GM23248 (cell line): ENCODE measurements at regions not wholly inside any gene's neighbourhood (a gene's known extent, or its start where the extent isn't known, plus 50 kb on each side); places are given as distances from the start of the nearest gene placed in this dataset.
"Not testable (repeated sequence)": the region's sequence is repeated elsewhere in the genome, so short reads cannot be mapped to it uniquely, and the experiment has no call there.

Experiments used
- DNase-seq: peaks from one replicate; pipeline ENCODE4 v3.0.0-alpha.2; 2015
- H2AFZ ChIP-seq: fragments of 200-600 bp; sonication (generic); 2 replicates; pipeline ENCODE4 v1.6.1; 2016; ENCODE audit warnings: antibody characterized with exemption
- H3F3A ChIP-seq: fragments of 200-600 bp; sonication (generic); 2 replicates; pipeline ENCODE4 v1.6.1; 2016; ENCODE audit warnings: mild to moderate bottlenecking, antibody characterized with exemption, mixed run types; ENCODE audit not compliant: insufficient read depth
- H3K27ac ChIP-seq: fragments of 200-600 bp; sonication (generic); 2 replicates; pipeline ENCODE4 v1.5.1; 2016; ENCODE audit warnings: mild to moderate bottlenecking
- H3K27me3 ChIP-seq: fragments of 200-600 bp; sonication (generic); replicated peaks from 2 replicates; pipeline ENCODE4 v1.6.1; 2016; ENCODE audit warnings: mild to moderate bottlenecking; ENCODE audit not compliant: insufficient read depth
- H3K36me3 ChIP-seq: fragments of 200-600 bp; sonication (generic); 2 replicates; pipeline ENCODE4 v1.6.1; 2016; ENCODE audit warnings: low read depth, mild to moderate bottlenecking
- H3K4me1 ChIP-seq: fragments of 200-600 bp; sonication (generic); 2 replicates; pipeline ENCODE4 v1.6.1; 2016; ENCODE audit warnings: mild to moderate bottlenecking; ENCODE audit not compliant: insufficient read depth
- H3K4me2 ChIP-seq: fragments of 200-600 bp; sonication (generic); one replicate; pipeline ENCODE4 v1.6.1; 2016; ENCODE audit warnings: mild to moderate bottlenecking; ENCODE audit not compliant: unreplicated experiment
- H3K4me3 ChIP-seq: fragments of 200-600 bp; sonication (generic); 2 replicates; pipeline ENCODE4 v1.5.1; 2016; ENCODE audit warnings: mild to moderate bottlenecking
- H3K79me2 ChIP-seq: fragments of 200-600 bp; sonication (generic); 2 replicates; pipeline ENCODE4 v1.6.1; 2016; ENCODE audit warnings: mild to moderate bottlenecking; ENCODE audit not compliant: insufficient read depth
- H3K9ac ChIP-seq: fragments of 200-600 bp; sonication (generic); 2 replicates; pipeline ENCODE4 v1.6.1; 2016; ENCODE audit warnings: mild to moderate bottlenecking
- H3K9me2 ChIP-seq: fragments of 200-600 bp; sonication (generic); 2 replicates; pipeline ENCODE4 v1.6.1; 2016; ENCODE audit warnings: mixed run types, mild to moderate bottlenecking, moderate library complexity; ENCODE audit not compliant: insufficient read depth
- H3K9me3 ChIP-seq: fragments of 200-600 bp; sonication (generic); one replicate; pipeline ENCODE4 v1.6.1; 2017; ENCODE audit warnings: low read depth
- H4K20me1 ChIP-seq: fragments of 200-600 bp; sonication (generic); 2 replicates; pipeline ENCODE4 v1.6.0; 2016; ENCODE audit not compliant: insufficient read depth
- EZH2 ChIP-seq: fragments of 200-600 bp; sonication (generic); IDR thresholded peaks from 2 replicates; pipeline ENCODE4 v1.6.1; 2018; ENCODE audit warnings: antibody characterized with exemption, mild to moderate bottlenecking; ENCODE audit not compliant: insufficient read depth, poor library complexity, severe bottlenecking
- EZH2phosphoT487 ChIP-seq: fragments of 200-600 bp; sonication (generic); IDR thresholded peaks from 2 replicates; pipeline ENCODE4 v1.6.1; 2018; ENCODE audit warnings: antibody characterized with exemption, moderate library complexity, mild to moderate bottlenecking, low read depth; ENCODE audit not compliant: insufficient read depth
- WGBS, 2 experiments: methylation state at CpG; one replicate each; pipeline ENCODE4 v1.1.6; 2015 to 2017; ENCODE audit warnings: low lambda C conversion rate in 2 of 2, low coverage in 1 of 2; ENCODE audit errors: missing lambda C conversion rate in 2 of 2; 5-methylcytosine and 5-hydroxymethylcytosine counted together
- in situ Hi-C: fragments of 300-500 bp; cut with MboI; formaldehyde crosslinking; loops from 2 replicates; pipeline ENCODE4 v1.15.0; 2020

DNA sequence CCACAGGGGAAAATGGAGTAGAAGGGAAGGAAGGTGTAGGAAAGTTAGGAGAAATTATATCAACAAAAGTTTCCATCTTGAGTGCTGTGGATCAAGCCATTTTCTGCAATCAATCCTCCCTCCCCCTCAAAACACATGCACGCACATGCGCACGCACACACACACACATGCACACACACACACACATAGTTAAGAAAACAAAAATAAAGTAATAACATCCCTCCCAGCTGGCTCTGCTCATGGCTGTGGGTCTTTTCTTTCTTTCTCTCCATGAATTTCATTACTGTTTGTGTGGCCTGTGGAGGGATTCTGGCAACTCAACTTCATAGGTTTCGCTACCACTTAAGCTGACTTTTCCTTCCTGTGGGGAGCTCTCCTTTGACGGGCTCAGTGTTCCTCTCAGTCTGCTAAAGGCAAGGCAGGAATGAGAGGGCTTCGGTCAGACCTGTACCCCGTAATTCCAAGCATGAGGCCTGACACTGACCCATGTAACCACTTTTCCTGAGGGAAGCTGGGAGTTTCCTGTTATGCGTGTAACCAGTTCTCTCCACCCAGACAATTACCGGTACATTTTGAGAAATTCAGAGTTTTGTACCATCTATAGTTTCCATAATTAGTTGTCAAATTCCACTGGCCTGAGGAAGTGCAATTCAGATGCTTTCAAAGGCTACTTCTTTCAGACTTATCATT lies 79.8 kb downstream of the ZNF92 start:
- Histone ChIP-seq H3K4me1 (peaks cover 7% of the 10 kb centered on the region), H3F3A (peaks cover 3% of the 10 kb centered on the region; the same call in 1 of the 2 replicates), H3K79me2 (no peaks in the 10 kb centered on the region), H4K20me1 (no peaks in the 10 kb centered on the region), H3K9me2 (no peaks in the 10 kb centered on the region), H3K27ac (no peak overlapping the region), H3K36me3 (no peaks in the 10 kb centered on the region), H3K9me3 (no peaks in the 10 kb centered on the region), H3K27me3 (peaks cover 24% of the 10 kb centered on the region), H3K9ac (no peak overlapping the region), H3K4me2 (no peak overlapping the region), H2AFZ (no peak overlapping the region), H3K4me3 (no peak overlapping the region)
- in situ Hi-C loops = no loop called here
- TF ChIP-seq EZH2phosphoT487 (no peak), EZH2 (no peak)
- 77 to 82% methylated on average over 9 of the region's 9 CpGs for WGBS, 2 experiments
- DNase-seq = no peak

DNA sequence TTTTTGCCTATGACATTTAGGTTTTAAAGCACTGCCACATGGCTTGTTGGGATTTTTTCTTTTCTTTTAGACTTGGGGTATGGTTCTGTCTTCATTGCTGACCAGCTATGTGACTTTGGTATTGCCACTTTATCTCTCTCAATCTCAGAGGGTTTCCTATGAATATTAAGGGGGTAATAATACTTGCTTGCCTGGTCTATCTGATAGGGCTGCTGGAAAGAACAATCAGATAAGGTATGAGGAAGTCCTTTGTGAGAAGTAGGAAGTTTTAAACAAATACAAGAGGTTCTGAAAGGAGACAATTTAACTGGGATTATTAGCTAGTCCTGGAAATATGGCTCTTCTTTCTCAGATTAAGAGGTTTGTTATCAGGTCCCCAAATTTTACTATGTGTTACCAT lies 80.8 kb downstream of the ZNF92 start:
- H3K4me1 ChIP-seq = peaks cover under 1% of the 10 kb centered on the region; the same call in 1 of the 2 replicates
- H4K20me1 ChIP-seq = no peaks in the 10 kb centered on the region
- no peaks in the 10 kb centered on the region for H3K79me2 ChIP-seq
- no peaks in the 10 kb centered on the region for H3K9me2 ChIP-seq
- TF ChIP-seq EZH2 (no peak), EZH2phosphoT487 (no peak)
- H3K27ac ChIP-seq = no peak overlapping the region
- no peak overlapping the region for H3K9ac ChIP-seq
- no peak overlapping the region for H3K4me3 ChIP-seq
- no peak overlapping the region for H2AFZ ChIP-seq
- H3K36me3 ChIP-seq = no peaks in the 10 kb centered on the region
- peaks cover 24% of the 10 kb centered on the region for H3K27me3 ChIP-seq
- in situ Hi-C loops = no loop called here
- no peak overlapping the region for H3K4me2 ChIP-seq
- no peak for DNase-seq
- H3F3A ChIP-seq = no peaks in the 10 kb centered on the region
- no peaks in the 10 kb centered on the region for H3K9me3 ChIP-seq

DNA sequence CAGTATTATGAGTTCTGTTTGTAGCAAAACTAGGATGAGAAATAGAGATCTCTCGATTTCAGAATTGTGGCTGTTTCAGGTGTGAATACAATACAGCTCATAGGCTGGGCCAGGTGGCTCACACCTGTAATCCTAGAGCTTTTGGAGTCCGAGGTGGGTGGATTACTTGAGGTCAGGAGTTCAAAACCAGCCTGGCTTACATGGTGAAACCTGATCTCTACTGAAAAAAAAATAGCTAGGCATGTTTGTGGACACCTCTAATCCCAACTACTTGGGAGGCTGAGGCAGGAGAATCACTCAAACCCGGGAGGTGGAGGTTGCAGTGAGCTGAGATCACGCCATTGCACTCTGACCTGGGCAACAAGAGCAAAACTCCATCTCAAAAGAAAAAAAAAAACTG lies 81.4 kb downstream of the ZNF92 start:
- H3K4me2 ChIP-seq, DNase-seq, H3K9me2 ChIP-seq, H3K4me1 ChIP-seq, H3K9ac ChIP-seq, H2AFZ ChIP-seq, H3K36me3 ChIP-seq, H3K4me3 ChIP-seq, H3K27ac ChIP-seq, H3K9me3 ChIP-seq, H3K79me2 ChIP-seq, in situ Hi-C loops, H3F3A ChIP-seq, H4K20me1 ChIP-seq: not testable (repeated sequence)
- 16% methylated on average over 4 of the region's 4 CpGs for WGBS, 2 experiments
- H3K27me3 ChIP-seq = peaks cover 24% of the 10 kb centered on the region

DNA sequence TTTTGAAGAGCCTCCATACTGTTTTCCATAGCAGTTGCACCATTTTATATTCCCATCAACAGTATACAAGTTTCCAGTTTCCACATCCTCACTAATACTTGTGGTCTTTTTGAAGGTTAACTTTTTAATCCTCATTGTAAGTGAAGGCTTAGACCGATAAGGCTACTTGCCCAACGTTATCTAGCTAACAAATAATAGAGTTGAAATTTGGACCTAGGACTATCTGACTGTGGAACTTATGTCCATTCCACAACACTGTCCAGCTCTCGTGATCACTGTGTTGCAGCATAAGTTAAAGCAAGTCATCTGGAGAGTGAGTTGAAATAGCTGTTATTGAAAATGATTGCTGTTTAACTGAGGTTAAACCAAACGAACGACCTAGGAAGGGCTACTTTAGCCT lies 84.0 kb downstream of the ZNF92 start:
- DNase-seq = no peak
- no peak overlapping the region for H3K4me2 ChIP-seq
- H3K79me2 ChIP-seq = no peaks in the 10 kb centered on the region
- H3K36me3 ChIP-seq = no peaks in the 10 kb centered on the region
- no peak overlapping the region for H2AFZ ChIP-seq
- TF ChIP-seq EZH2phosphoT487 = no peak
- no peak for TF ChIP-seq EZH2
- no peaks in the 10 kb centered on the region for H3K4me1 ChIP-seq
- no peaks in the 10 kb centered on the region for H3K9me2 ChIP-seq
- no peaks in the 10 kb centered on the region for H3K9me3 ChIP-seq
- H3K9ac ChIP-seq = no peak overlapping the region
- H4K20me1 ChIP-seq = no peaks in the 10 kb centered on the region
- no peak overlapping the region for H3K4me3 ChIP-seq
- in situ Hi-C loops = no loop called here
- 41 to 43% methylated on average over 5 of the region's 5 CpGs for WGBS, 2 experiments
- H3F3A ChIP-seq = no peaks in the 10 kb centered on the region
- peaks cover 10% of the 10 kb centered on the region for H3K27me3 ChIP-seq
- no peak overlapping the region for H3K27ac ChIP-seq

GRCh38 chr7:65459438-65459837 lies 85.8 kb downstream of the ZNF92 start:
- in situ Hi-C loops = no loop called here
- H3K4me2 ChIP-seq = no peak overlapping the region
- no peaks in the 10 kb centered on the region for H3K9me3 ChIP-seq
- no peaks in the 10 kb centered on the region for H3K4me1 ChIP-seq
- no peaks in the 10 kb centered on the region for H4K20me1 ChIP-seq
- DNase-seq = no peak
- WGBS, 2 experiments = 2 to 6% methylated on average over 4 of the region's 4 CpGs
- TF ChIP-seq EZH2 (no peak), EZH2phosphoT487 (no peak)
- H3K9me2 ChIP-seq = no peaks in the 10 kb centered on the region
- no peak overlapping the region for H3K27ac ChIP-seq
- H2AFZ ChIP-seq = no peak overlapping the region
- H3K27me3 ChIP-seq = peaks cover 10% of the 10 kb centered on the region
- H3K4me3 ChIP-seq = no peak overlapping the region
- H3K9ac ChIP-seq = no peak overlapping the region
- no peaks in the 10 kb centered on the region for H3K79me2 ChIP-seq
- no peaks in the 10 kb centered on the region for H3K36me3 ChIP-seq
- no peaks in the 10 kb centered on the region for H3F3A ChIP-seq
